Nucleus accumbens (tissue), 56 donors: ENCODE measurements at regions not wholly inside any gene's neighbourhood (a gene's known extent, or its start where the extent isn't known, plus 50 kb on each side); places are given as distances from the start of the nearest gene placed in this dataset.

Source experiments
- DNase-seq, 56 donors: peaks; one replicate each; lab custom pipeline; 2025; lab: John Stamatoyannopoulos, UW

DNA sequence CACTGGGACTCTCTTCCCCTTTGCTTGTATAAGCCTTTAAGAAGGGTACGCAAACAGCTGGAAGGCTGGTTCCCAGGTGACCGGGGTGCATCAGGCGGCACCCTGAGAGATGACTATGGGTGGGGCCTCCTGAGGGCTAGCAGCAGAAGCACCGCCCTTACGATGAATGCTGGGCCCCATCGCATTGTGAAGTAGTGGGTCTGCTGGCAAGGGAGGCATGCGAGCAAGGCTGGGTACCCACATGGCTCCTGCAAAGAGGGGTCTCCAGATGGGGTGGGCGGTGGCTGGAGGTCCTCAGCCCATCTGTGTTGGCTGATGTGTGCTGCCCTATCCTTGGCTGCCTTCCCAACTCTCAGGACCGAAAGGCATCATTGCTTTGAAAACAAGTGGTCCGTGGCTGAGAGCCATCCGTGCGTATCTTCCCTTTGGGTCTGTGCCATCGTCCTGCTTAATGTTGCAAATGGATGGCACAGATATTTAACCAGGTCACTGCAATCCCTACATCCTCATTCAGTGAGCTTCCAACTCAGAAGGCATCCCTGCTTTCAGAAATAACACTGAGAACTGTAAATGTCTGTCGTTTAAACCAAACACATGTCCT is 83.5 kb upstream of the GPC1 start:
- no peak for DNase-seq

DNA sequence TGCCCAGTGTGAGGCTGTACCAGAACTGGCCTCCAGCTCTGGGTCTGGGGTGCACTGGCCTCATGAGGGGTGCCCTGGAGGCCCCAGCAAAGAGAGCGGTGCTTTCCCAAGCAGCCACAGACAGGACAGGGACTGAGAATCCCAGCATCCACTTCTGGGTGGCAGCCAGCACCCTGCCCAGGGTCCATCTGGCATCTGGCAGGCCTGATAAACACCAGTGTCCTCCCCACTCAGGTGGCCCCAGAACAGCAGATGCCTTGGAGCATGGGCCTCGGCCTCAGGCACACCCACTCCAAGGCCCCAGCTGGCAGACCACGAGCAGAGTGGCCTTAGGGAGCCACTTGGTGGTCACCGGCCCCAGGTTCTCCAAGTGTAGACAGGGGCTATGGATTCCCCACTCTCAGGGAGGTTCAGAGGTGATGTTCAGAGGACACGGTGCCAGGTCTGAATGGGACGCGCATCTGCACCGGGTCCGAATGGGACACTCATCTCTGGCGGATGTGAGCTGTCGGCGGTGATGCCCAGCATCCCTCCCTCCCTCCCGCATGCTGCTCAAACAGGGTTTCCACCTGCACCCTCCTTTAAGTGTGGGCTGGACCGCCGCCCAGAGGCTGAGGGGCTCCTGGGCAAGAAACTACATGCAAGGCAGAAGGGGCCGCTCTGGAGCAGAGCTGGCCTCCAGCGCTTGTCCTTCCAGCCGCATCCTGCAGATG is 82.2 kb upstream of the GPC1 start:
- DNase-seq, result no peak

DNA sequence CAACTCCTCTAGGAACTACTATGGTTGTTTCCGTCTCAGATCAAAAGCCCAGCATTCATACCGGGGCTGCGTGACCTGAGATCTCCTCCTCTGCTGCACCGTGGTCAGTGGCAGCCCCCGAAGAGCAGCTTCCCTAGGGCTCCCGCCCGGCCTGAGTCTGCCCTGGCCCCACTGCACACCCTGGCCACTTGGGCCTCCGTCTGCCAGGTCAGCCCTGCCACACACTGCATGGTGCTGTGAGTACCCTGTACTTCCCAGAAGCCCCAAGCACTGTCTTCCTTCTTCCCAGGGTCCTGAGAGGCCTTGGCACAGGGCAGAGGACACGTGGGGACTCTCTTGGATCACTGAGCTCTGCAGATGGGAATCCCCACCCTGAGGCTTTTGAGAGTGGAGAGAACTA is 81.5 kb upstream of the GPC1 start:
- no peak for DNase-seq

DNA sequence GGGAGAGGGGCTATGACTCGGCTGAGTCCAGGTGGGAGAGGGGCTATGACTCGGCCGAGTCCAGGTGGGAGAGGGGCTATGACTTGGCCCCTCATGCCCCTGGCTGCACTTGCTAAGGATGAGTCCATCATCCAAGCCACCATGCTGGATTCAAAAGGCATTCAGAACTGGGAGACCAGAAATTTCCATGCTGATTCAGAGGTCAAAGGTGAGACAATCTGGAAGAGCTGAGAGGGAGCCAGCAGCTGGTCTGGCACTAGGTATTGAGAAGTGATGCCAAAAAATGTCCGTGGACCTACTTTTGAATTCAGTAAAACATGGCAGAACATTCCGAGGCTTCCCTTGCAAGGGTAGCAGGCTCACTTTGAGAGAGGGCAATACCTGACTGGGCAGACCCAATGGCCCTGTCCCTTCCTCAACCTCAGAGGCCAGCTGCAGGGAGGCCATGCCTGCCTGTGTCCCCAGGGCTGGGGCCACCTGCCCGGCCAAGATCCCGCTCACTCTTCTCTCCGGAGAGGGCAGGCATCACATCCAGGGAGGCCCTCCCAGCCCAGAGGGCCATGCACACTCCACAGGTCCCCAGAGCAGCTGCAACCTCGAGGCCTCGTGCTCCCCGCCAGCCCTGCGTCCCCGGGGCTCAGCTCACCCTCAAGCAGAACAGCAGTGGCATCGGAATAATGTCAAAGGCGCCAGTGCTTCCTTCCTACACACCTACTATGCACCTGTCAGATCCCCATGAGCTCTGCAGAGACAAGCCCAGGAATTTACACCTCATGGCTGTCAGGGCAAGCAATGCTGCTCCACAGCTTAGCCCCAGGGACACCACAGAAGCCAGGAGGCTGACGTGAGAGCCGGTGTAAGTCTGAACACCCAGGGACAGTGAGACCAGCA is 80.2 kb upstream of the GPC1 start:
- DNase-seq, result no peak

DNA sequence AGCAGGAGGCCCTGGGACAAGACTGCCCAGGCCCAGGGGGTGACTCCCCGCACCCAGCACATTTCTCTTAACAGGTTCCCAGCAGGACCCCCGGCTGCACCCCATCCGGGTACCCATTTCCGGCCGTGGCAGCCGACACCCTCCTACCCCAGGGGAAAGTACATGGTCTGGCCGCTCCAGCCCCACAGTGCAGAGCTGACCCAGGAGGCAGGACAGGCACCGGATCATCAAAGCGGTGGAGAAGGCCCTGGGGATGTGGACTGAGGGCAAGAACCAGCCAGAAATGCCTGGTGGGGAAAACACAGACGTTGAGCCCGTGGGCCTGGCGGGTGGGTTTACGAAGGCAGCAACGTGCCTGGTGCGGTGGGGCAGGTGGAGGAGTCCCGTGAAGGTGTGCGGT is 79.5 kb upstream of the GPC1 start:
- no peak for DNase-seq

DNA sequence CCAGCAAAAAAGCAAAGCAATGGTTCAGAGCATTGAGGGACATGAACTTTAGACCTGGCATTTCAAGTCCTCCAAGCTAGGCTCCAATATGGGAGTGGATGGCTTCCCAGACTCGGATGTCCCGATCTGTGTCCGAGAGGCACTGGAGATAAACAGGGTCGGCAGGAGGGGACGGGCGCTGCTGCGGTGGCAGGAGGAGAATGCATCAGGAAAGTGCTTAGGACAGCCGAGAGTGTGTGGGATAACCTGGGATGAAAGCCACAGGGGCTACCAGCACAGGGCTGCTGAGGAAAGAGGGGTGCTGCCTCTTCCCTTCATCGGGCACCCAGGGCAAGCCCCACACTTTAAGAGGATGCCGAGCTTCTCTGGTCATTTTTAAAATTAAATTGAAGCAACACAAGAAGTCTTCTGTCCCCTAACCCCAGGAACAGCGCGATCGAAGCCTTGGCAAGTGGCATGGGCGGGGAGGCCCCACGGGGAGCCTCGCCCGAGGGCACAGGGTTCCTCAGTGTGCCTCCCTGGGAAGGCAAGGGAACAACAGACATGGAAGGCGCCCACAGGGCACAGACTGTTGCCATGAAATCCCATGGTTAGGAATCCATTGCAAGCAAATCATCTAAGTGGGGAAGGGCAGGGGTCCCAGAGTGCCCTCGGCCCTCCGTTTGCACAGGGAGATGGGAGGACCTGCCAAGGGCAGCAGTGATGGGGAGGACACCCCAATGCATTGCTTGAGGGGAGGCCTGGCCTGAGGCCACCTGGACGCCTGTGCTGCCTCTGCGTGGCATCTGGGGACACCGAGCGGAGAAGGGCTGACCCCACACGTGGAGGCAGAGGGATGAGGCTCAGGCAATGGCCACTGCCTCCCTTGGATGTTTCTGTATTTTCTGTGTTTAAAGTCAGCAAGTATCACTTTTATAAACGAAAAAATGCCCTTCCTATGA is 78.5 kb upstream of the GPC1 start:
- DNase-seq, result no peak

DNA sequence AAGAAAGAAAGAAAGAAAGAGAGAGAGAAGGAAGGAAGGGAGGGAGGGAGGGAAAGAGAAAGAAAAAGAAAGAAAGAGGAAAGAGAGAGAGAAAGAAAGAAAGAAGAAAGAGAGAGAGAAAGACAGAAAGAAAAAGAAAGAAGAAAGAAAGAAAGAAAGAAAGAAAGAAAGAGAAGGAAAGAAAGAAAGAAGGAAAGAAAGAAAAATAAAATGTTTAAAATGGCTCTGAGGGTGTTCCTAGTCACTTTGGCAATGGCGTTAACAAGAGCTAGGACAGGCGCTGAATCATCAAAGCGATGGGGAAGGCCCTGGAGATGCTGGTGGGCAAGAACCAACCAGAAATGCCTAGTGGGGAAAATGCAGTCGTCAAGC is 77.8 kb upstream of the GPC1 start:
- DNase-seq, result no peak

DNA sequence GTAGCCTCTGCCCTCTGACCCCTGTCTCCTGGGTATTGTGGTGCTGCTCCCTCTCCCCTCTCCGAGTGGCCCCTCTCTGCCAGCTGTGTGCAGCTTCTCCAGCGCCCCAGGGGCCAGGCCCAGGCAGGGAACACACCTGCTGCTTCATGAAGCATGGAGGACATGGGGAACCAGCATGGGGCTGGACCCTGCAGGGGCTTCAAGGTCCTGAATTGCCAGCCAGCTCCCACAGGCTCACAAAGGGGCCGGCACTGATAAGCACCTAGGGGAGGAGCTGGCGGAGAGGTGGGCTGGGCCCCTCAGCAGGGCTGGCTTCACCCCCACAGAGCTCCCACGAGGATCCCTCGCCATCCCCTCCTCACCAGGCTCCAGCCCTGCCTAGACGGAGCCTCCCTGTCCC is 77.4 kb upstream of the GPC1 start:
- no peak for DNase-seq

DNA sequence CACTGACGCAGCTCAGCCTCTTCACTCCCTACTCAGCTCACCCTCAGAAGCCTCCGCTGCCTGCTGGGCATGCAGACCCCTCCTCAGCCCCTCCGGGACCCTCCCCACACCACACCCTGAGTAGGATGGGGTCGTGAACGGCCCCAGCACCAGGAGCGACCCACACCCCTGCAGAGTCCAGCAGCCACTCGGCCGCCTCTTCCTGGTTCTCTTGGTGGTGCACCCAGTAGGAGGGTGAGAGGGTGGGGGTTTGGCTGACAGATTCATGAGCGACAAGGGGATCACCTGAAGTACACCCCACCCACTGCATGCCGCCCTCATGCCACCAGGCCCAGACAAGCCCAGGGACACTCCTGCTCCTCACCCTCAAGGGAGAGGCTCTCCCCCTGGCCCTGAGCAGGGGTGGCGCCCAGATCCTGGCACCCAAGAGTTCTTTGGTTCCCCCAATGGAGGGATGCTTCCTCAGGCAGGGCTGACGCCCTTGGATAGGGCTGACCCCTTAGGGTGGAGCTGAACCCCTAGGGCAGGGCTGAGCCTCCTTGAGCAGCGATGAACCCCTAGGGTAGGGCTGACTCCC is 76.6 kb upstream of the GPC1 start:
- no peak for DNase-seq

DNA sequence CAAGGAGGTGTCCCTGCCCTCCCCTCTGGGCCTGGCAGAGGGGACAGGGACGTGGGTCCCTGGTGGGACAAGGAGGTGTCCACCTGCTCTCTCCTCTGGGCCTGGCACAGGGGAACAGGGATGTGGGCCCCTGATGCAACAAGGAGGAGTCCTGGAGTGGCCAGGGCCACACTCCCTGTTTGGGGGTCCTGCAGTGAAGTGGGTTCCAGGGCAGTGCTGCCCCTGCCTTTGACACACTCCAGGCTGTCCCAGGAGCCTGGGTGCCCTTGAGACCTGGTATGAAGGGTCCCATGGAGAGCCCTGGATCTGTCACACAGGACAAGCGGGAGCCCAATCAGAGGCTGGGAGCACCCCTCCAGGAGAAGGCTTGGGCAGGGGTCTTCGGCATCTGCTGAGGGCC is 75.8 kb upstream of the GPC1 start:
- no peak for DNase-seq

DNA sequence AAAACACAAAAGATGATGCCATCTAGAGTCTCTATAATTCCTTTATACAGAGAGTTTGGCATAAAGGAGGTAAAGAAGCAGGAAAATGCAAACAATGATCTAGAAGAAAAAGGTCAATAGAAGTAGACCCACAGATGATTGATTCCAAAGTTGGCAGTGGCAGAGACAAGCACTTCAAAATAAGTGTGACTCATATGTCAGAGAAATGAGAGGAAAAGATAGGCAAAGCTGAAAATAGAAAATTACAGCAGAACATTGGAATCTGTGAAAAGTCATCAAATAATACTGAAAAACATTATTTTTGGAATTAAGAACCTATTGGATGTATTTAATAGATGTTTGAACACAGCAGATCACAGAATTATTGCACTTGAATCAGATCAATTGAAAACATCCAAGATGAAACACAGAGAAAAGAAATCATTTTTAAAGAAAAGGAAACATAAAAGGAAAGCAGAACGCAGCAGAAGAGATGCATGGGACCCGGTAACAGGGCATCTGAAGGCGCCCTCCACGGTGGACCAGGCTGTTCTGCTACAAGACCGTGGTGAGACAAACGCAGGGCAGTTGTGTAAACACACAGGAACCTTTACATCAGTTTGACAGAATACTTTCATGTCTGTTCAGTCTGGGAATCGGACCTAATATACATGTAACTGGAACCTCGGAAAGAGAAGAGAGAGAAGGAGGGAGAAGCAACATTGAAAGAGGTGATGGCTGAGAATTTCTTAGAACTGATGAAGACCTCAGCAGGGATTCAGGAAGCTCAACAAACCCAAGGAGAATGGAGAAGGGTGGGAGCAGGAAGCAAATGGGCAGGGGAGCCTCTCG is 74.6 kb upstream of the GPC1 start:
- no peak for DNase-seq

DNA sequence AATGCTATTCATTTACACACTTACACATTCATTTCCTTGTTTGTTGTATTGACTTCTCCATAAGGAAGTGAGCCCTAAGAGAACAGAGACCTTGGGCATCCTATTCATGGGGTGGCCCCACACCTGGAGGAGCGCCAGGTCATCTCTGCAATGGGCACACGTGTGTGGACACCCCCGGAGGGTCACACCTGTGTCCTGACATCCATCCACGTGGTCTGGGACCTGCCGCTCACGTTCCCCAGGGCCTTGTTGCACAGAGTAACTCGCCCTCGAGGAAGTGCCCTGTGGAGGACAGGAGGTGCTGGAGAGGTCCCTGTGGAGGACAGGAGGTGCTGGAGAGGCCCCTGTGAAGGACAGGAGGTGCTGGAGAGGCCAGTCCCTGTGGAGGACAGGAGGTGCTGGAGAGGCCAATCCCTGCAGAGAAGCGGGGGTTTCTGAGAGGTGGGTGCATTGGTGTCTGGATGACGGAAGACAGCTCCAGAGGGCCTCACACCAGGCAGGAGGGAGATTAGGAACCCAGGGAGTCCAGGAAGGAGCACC is 73.2 kb upstream of the GPC1 start:
- no peak for DNase-seq

DNA sequence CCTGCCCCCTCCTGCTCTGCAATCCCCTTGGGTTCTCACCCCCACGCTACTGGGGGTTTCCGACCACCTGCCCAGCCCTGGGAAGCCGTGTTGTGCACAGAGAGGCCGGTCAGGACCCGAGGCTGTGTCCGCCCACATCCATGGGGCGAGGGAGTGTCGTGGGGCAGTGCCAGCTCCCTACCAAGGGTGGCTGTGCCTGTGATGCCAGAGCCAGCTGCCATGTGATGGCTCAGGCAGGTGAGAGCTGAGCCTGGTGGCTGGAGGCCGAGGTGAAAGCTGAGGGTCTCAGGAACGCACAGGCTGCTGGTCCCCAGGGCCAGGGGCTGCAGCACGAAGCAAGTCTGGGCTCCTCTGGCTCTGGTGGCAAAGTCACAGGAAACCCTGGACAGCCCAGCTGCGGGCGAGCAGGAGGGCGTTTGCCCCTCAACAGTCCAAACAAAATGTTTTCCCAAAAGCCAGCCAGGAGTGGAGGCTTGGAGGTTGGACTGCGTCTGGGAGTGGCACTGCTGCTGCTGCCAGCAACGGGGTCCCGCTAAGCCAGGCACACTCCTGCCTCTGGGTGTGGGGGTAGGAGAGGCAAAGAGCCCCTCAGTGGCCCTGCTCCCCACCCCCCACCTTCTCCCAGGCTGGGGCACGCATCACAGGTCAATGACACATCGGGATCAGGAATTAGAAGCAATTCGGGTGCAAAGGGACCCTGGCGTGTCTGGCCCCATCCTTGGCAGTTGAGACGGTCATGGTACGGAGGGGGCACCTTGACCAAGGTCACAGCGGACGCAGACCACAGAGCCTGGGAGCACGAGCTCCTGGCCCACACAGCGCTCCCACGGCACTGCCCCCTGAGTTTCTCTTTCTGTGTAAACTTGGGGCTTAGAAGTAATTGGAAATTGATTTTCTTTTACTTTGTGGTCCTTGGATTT is 72.4 kb upstream of the GPC1 start:
- no peak for DNase-seq

DNA sequence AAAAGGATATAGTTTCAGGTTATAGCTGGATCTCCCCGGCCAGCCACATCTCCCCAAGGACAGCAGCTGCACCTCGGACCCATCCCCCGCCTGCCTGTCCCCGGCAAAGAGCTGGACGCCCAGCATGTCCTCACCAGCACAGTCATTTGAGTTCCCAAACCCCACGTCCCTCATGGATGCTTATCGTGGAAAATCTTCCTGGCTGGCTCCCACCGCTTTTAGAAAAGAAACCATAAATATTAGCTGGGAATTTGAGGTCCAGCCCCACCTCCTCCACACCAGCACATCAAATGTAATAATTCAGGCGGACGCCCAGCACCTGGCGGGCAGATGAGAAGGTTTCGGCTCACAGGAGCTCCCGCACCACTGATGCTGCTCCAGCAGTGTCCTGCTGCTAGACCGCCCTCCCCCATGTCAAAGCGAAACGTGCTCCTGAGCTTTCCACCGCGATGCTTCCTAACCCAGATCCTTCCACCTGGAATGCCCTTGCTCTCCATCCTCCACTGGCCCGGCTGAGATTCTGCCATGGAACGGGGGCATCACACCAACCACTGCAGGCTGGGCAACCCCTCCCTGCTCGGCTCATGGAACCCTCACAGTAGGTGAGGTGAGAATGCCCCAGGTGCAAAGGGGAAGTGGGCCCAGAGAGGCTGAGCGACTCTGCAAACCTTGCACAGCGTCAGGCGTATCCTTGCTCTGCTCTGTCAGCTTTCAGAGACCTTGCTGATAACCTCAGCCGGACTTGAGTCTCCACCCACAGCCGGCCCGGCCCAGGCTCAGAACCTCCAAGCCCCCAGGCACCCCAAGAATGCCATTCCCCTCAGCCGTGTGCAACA is 71.5 kb upstream of the GPC1 start:
- DNase-seq, result no peak

DNA sequence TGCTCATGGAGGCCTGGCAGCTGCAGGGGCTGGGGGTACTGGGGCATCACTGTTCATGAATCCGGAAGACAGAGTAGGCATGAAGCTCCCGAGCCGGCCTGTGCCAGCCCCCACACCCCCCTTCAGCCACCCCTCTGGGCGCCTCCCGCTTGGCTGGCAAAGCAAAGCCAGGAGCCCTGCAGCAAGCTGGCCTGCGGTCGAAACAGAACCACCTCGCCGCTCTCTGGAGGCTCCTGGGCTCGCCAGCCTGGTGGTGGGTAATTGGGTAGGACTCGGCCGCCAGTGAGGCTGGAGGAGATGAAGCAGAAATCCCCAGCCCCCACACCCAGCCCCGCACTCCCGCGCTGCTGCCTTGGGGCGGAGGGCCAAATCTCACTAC is 70.9 kb upstream of the GPC1 start:
- peak in 1 of 56 donors; percentile 33 for DNase-seq

DNA sequence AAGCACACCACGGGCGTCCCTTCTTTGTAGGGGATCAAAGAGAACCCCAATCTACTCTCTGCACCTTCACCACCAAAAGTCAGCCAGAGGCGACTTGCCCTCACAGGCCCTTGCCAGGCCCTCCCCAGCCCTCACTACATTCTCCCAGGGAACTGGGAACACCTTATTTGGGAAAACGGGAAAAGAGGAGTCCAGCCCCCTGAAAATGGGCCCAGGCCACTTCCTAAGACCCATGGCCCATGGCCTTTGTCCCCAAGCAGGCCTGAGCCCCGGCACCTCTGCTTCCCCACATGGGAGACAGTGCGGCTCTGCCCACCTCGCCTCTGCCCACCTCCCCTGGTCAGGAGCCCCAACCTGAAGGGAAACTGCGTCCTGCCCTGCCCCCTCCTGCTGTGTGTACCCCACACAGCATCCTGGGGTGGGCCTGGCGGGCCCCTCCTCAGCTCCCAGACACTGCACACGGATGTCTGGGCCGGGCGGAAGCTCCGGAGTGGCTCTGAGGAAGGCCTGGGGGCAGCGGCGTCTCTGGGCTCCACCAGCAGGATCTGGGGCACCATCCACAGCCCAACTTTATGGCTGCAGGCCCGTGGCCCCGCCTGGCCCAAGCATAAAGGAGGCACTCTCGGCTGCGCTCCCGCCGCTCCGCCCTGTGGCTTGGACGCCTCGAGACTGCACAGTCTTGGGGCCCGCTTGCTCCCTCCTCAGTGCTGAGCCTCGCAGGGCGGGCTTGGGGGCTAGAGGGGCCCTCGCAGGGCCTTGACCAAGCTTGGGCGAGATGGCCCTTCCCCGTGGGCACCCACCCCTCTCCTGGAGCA is 70.3 kb upstream of the GPC1 start:
- DNase-seq, result no peak
